Fibroblast of skin of back (primary cell): ENCODE measurements at regions not wholly inside any gene's neighbourhood (a gene's known extent, or its start where the extent isn't known, plus 50 kb on each side); places are given as distances from the start of the nearest gene placed in this dataset.

Experiments used
- DNase-seq: peaks from one replicate; pipeline ENCODE4 v3.0.0-alpha.2; 2013

- no peak for DNase-seq
These were observed 99.2 kb downstream of the VEGFA start for GRCh38 chr6:43869079-43869710.

GRCh38 chr6:43868467-43868866, 98.5 kb downstream of the VEGFA start:
- DNase-seq: no peak

- no peak for DNase-seq
These were observed 98.0 kb downstream of the VEGFA start for GRCh38 chr6:43867996-43868395.

GRCh38 chr6:43867246-43867645, 97.2 kb downstream of the VEGFA start:
- DNase-seq: no peak

- no peak for DNase-seq
These were observed 96.1 kb downstream of the VEGFA start for GRCh38 chr6:43865932-43866645.

- DNase-seq: no peak
These were observed 95.1 kb downstream of the VEGFA start for GRCh38 chr6:43865086-43865485.

- no peak for DNase-seq
These were observed 92.9 kb downstream of the VEGFA start for GRCh38 chr6:43862925-43863324.

- DNase-seq: no peak
These were observed 91.3 kb downstream of the VEGFA start for GRCh38 chr6:43861212-43861894.

GRCh38 chr6:43860285-43860684, 90.3 kb downstream of the VEGFA start:
- no peak for DNase-seq

- DNase-seq: no peak
These were observed 89.2 kb downstream of the VEGFA start for GRCh38 chr6:43859213-43859612.

GRCh38 chr6:43858161-43859153, 88.4 kb downstream of the VEGFA start:
- no peak for DNase-seq

- peak; percentile 42 for DNase-seq
These were observed 86.2 kb downstream of the VEGFA start for GRCh38 chr6:43856005-43856765.

GRCh38 chr6:43855247-43855646, 85.2 kb downstream of the VEGFA start:
- DNase-seq: no peak

GRCh38 chr6:43853066-43853650, 83.1 kb downstream of the VEGFA start:
- DNase-seq: peak; percentile 48

- DNase-seq: no peak
These were observed 82.4 kb downstream of the VEGFA start for GRCh38 chr6:43852350-43852864.

GRCh38 chr6:43851204-43851865, 81.3 kb downstream of the VEGFA start:
- peak; percentile 96 for DNase-seq

- no peak for DNase-seq
These were observed 80.5 kb downstream of the VEGFA start for GRCh38 chr6:43850314-43851203.

- DNase-seq: no peak
These were observed 79.8 kb downstream of the VEGFA start for GRCh38 chr6:43849844-43850243.

- DNase-seq: no peak
These were observed 78.8 kb downstream of the VEGFA start for GRCh38 chr6:43848671-43849391.
